ENCODE measurements at regions not wholly inside any gene's neighbourhood (a gene's known extent, or its start where the extent isn't known, plus 50 kb on each side); places are given as distances from the start of the nearest gene placed in this dataset.

DNA sequence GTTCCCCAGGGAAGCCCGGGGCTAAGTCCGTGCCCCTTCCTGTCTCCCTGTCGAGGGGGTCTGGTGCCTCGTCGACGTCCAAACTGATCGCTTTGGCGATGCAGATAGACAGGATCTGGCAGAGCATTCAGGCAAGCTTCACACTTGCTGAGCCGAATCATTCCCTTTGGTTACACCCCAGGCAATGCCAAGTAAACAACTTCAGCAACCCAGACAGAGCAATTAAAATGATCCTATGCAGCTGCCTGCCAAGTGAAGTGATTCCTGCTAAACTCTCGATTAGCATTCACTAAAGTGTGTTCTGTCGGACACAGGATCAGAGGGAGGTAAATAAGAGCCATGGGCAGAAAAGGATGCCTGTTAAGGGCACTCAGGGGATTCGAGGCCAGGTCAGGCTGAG is 108.2 kb upstream of the RAB12 start:
- TF ChIP-seq, protein P1, sequence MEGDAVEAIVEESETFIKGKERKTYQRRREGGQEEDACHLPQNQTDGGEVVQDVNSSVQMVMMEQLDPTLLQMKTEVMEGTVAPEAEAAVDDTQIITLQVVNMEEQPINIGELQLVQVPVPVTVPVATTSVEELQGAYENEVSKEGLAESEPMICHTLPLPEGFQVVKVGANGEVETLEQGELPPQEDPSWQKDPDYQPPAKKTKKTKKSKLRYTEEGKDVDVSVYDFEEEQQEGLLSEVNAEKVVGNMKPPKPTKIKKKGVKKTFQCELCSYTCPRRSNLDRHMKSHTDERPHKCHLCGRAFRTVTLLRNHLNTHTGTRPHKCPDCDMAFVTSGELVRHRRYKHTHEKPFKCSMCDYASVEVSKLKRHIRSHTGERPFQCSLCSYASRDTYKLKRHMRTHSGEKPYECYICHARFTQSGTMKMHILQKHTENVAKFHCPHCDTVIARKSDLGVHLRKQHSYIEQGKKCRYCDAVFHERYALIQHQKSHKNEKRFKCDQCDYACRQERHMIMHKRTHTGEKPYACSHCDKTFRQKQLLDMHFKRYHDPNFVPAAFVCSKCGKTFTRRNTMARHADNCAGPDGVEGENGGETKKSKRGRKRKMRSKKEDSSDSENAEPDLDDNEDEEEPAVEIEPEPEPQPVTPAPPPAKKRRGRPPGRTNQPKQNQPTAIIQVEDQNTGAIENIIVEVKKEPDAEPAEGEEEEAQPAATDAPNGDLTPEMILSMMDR (IDR thresholded peaks at IDR 0.05; ENCODE audit: insufficient read depth, low read length) = no peak
- TF ChIP-seq POLR2AphosphoS5 (IDR thresholded peaks at IDR 0.05; ENCODE audit: low read depth) (no peak), SPI1 (IDR thresholded peaks at IDR 0.05; ENCODE audit: borderline replicate concordance, low read depth) (no peak), REST (IDR thresholded peaks at IDR 0.05; ENCODE audit: insufficient replicate concordance, low read depth) (no peak), GABPA (IDR thresholded peaks at IDR 0.05; ENCODE audit: low read depth) (no peak)

All from HL-60 (cell line).